HG03558 (cell line): ENCODE measurements at regions not wholly inside any gene's neighbourhood (a gene's known extent, or its start where the extent isn't known, plus 50 kb on each side); places are given as distances from the start of the nearest gene placed in this dataset.

Source experiments
- ATAC-seq: cut with Tn5 transposase; IDR thresholded peaks from one replicate; pipeline ENCODE4 v1.9.1; 2021; ENCODE audit warnings: moderate number of reproducible peaks; ENCODE audit not compliant: unreplicated experiment; ENCODE audit errors: extremely low read depth

GRCh38 chr2:217723981-217724380 is 278.8 kb downstream of the TNS1 start:
- no peak for ATAC-seq

- no peak for ATAC-seq
These were observed 279.8 kb downstream of the TNS1 start for GRCh38 chr2:217722883-217723472.

DNA sequence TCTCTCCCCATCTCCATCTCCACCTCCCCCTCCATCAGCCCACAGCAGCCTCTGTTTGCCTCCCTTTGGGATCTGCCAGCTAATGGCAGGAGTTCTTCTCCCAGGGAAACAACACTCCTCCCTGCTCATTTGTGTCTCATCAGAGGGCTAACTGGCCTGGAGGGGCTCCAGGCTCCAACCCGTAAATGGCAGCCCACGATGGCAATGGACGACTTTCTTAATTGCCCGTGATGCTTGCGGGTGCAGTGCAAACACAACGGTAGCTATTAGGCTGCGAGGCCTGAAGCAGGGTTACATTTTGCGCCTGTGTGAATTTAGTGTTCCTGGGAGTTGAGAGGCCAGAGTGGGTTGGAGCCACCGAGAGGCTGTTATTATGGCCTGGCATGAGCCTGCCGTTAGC is 285.1 kb downstream of the TNS1 start:
- no peak for ATAC-seq

DNA sequence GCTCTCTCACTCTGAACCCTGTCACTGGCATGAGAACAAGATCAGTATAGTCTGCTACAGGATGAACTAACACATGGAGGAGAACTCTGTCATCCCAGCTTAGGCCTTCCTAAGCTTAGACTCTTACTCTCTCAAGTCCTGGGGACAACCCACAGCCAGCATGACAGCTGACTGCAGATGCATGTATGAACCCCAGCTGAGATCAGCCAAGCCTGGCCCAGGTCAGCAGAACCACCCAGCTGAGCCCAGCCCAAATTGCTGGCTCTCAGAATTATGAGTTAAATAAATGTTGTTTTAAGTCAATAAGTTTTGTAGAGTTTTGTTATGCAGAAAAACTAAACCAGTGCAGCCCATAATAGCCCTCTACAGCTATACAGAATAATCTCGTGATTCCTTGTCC is 287.3 kb downstream of the TNS1 start:
- ATAC-seq: no peak

- no peak for ATAC-seq
These were observed 288.5 kb downstream of the TNS1 start for GRCh38 chr2:217714287-217714751.

- no peak for ATAC-seq
These were observed 289.2 kb downstream of the TNS1 start for GRCh38 chr2:217713395-217714286.

GRCh38 chr2:217712431-217712830 is 290.4 kb downstream of the TNS1 start:
- ATAC-seq: no peak

DNA sequence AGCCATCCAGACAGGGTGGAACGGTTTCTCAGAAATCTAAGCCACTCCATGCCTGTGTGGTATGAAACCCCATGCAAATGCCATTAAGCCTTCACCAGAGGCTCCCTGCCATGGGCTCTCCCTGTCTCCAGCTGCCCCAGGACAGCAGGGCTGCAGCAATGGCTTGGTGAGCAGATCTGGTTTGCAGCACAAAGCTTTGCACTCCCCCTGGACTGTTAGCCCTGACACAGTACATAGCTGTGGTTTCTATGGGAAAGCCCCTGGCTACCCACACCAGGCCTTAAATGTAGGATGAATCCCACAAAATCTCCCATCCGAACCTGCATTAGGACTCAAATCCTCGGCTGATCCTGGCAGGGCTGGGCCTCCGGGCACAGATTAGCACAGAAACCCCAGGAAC is 291.6 kb downstream of the TNS1 start:
- no peak for ATAC-seq

- no peak for ATAC-seq
These were observed 292.5 kb downstream of the TNS1 start for GRCh38 chr2:217710211-217710765.

- no peak for ATAC-seq
These were observed 293.2 kb downstream of the TNS1 start for GRCh38 chr2:217709478-217710210.

DNA sequence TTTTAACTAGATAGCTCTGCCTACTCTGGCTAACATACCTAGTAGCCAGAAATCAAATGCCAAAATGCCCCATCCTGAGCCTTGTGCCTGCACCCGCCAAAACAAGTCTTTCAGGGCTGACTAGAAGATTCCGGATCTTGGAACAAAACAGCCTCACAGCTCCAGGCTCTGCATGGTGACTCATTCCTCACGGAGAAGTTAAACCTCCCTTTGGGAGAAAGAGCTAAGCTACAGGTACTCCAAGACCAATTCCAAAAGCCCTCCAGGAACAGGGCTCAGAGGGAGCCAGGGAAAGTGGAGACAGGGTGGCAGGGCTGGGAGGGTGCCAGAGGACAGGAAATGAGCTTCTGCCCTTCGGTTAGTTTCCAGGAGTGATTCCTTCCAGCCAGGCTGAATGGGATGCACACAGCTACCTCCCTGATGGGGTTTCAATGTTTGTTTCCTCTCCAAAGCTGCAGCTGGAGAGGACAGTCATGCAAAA is 295.6 kb downstream of the TNS1 start:
- no peak for ATAC-seq

DNA sequence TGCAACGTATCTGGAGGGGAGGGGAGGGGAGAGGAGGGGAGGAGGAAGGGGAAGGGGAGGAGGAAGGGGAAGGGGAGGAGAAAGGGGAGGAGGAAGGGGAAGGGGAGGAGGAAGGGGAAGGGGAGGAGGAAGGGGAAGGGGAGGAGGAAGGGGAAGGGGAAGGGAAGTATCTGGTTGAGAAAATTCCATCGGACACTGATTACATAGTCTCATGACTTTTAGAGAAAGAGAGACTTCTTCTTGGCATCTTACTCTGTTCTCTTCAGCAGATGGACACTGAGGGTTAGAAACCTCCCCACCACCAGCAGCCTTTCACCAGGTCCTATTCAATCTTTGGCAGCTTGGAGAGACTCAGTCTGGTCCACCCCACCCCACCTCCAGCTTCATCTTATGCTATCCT is 296.3 kb downstream of the TNS1 start:
- ATAC-seq: no peak

GRCh38 chr2:217706095-217706494 is 296.7 kb downstream of the TNS1 start:
- ATAC-seq: no peak

- ATAC-seq: no peak
These were observed 297.3 kb downstream of the TNS1 start for GRCh38 chr2:217705461-217705860.

DNA sequence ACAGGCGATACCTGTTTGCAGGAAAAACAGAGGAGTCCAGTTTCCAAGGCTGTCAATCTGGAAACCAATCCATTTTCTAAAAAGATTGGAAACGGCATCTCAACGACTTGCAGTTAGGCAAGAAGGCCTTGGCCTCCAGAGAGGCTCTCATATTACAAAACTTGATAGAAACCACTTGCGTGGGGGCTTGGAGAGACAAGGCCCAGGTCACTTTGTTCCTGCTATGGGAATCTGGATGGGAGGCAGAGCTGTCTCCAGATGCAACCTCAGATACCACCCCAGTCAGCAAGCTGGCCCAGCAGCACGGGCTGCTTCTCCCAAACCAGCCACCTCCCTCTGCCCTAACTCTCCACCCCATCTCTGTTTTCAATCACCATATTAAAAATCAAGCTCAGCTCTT is 298.8 kb downstream of the TNS1 start:
- no peak for ATAC-seq

- no peak for ATAC-seq
These were observed 299.7 kb downstream of the TNS1 start for GRCh38 chr2:217703102-217703501.

GRCh38 chr2:217701622-217702021 is 301.2 kb downstream of the TNS1 start:
- ATAC-seq: no peak

- ATAC-seq: no peak
These were observed 304.1 kb downstream of the TNS1 start for GRCh38 chr2:217698691-217699090.

DNA sequence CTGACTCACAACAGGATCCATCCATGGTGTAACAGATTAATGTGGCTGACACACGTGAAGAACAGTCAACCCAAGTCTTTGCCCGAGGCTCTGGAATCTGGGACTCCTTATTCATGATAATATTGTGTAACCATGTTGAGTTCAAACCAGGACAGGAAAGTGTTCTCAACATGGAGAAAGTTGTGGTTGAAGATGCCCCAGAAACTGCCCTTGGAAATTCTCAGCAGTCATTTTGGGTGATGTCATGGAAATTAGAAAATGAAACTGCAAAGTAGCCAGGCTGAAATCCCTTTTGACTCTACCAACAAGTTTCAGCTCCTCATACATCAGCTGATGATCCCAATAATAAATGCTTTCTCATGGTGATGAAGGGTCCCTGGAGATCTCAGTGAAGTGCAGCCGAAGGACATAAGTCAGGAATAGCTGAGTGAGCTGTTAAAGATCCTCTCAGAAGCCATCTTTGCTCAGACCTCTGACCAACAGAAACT is 307.7 kb downstream of the TNS1 start:
- ATAC-seq: no peak

DNA sequence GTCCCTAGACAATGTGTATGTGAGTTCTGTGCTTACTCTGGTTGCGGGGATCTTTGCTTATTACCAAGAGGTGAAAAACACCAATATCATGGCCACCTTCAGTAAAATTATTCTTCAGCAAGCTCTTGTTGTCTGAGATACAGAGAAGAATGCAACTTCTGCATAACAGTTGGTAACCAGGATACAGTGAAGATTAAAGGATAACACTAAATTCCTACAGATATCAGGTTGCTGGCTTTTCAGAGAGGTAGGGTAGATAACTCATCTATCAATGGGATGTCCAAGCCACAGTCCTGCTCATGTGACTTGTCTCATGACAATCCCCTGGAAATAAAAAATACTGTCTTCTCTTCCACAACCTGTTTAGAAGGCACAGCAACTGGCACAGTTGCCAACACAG is 308.5 kb downstream of the TNS1 start:
- no peak for ATAC-seq
